GM06990 (cell line): ENCODE measurements at regions not wholly inside any gene's neighbourhood (a gene's known extent, or its start where the extent isn't known, plus 50 kb on each side); places are given as distances from the start of the nearest gene placed in this dataset.

Source experiments
- DNase-seq: peaks from one replicate; pipeline ENCODE4 v3.0.0-alpha.2; 2011; ENCODE audit not compliant: insufficient read length; ENCODE audit errors: extremely low read depth
- H3K27me3 ChIP-seq: replicated peaks from 2 replicates; pipeline ENCODE4 v1.6.0; 2011; ENCODE audit warnings: low read length; ENCODE audit not compliant: control insufficient read depth, insufficient read depth
- H3K36me3 ChIP-seq: 2 replicates; pipeline ENCODE4 v1.5.1; 2011; ENCODE audit warnings: low read length; ENCODE audit not compliant: control insufficient read depth, insufficient read depth
- H3K4me3 ChIP-seq: replicated peaks from 2 replicates; pipeline ENCODE4 v1.5.1; 2011; ENCODE audit warnings: low read depth, mild to moderate bottlenecking, control low read depth, low read length
- TF ChIP-seq, protein P1 (sequence below): IDR thresholded peaks from 2 replicates; pipeline ENCODE4 v1.5.1; 2011; ENCODE audit warnings: low read length, control low read depth, mild to moderate bottlenecking, inconsistent platforms; ENCODE audit not compliant: insufficient read depth, poor library complexity, severe bottlenecking

DNA sequence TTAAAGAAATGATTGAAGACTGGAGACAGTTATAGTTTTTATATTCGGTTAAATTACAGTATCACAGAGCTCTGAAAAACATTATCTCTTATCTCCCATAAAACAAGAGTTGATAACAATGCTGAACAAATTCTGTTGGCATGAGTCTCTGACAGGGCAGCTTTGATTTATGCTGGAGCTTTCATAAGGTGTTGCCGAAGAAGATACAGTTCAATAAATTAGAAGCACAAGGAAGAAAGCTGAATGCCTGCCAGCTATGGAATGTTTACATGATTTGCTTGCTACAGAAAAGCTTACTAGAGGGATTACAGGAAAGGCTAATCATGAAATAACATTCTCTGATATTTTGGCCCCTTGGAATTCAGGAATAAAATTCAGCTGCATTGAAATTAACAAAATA lies 431.9 kb upstream of the GJE1 start:
- H3K36me3 ChIP-seq: no peaks in the 10 kb centered on the region
- TF ChIP-seq, protein P1, sequence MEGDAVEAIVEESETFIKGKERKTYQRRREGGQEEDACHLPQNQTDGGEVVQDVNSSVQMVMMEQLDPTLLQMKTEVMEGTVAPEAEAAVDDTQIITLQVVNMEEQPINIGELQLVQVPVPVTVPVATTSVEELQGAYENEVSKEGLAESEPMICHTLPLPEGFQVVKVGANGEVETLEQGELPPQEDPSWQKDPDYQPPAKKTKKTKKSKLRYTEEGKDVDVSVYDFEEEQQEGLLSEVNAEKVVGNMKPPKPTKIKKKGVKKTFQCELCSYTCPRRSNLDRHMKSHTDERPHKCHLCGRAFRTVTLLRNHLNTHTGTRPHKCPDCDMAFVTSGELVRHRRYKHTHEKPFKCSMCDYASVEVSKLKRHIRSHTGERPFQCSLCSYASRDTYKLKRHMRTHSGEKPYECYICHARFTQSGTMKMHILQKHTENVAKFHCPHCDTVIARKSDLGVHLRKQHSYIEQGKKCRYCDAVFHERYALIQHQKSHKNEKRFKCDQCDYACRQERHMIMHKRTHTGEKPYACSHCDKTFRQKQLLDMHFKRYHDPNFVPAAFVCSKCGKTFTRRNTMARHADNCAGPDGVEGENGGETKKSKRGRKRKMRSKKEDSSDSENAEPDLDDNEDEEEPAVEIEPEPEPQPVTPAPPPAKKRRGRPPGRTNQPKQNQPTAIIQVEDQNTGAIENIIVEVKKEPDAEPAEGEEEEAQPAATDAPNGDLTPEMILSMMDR: no peak
- H3K27me3 ChIP-seq: no peaks in the 10 kb centered on the region
- no peak overlapping the region for H3K4me3 ChIP-seq
- no peak for DNase-seq

DNA sequence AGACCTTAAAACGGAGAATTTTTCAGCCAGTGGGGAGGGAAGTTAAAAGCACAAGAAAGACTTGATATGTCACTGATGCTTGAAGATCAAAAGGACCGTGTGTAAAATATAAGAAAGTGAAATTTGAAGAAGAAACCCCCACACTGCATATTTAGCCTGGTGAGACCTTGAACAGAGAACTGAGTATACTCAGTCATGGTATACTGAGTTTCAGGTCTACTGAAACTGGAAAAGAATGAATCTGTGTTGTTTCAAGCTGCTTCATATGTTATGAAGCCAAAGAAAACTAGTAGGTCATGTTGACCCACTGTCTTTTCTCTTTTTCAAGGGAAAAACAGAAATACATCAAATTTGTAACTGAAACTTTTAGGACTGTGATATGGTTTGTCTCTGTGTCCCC lies 443.8 kb upstream of the GJE1 start:
- H3K4me3 ChIP-seq: no peak overlapping the region
- TF ChIP-seq, protein P1: no peak
- no peaks in the 10 kb centered on the region for H3K36me3 ChIP-seq
- no peaks in the 10 kb centered on the region for H3K27me3 ChIP-seq
- no peak for DNase-seq

- Histone ChIP-seq H3K27me3 (no peaks in the 10 kb centered on the region), H3K4me3 (no peak overlapping the region), H3K36me3 (no peaks in the 10 kb centered on the region)
- TF ChIP-seq, protein P1: no peak
- no peak for DNase-seq
These were observed 447.3 kb upstream of the GJE1 start for GRCh38 chr6:141685416-141685815.

DNA sequence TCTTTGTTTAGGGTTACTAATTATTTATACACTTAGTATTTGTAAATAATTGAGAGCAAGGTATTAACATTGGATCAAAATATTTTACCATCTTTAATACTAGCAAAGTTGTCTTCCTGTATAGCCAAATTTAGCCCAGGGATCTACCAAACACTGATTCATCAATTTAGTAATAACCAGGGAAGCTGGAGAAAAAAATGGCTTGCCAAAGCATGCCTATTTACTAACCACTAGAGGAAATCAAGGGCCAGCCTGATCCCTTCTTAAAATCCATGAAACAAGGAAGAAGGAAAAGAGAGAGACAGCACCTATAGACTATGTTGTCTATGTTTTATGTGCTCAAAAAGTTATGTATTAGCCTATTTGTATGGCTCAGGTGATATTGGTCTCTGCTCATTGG lies 450.3 kb upstream of the GJE1 start:
- Histone ChIP-seq H3K27me3 (no peaks in the 10 kb centered on the region), H3K4me3 (no peak overlapping the region), H3K36me3 (no peaks in the 10 kb centered on the region)
- no peak for DNase-seq
- TF ChIP-seq, protein P1: no peak

GRCh38 chr6:141677598-141678211 lies 455.0 kb upstream of the GJE1 start:
- H3K27me3 ChIP-seq: no peaks in the 10 kb centered on the region
- H3K4me3 ChIP-seq: no peak overlapping the region
- TF ChIP-seq, protein P1: peak; percentile 62
- no peaks in the 10 kb centered on the region for H3K36me3 ChIP-seq
- DNase-seq: no peak

GRCh38 chr6:141675957-141676356 lies 456.8 kb upstream of the GJE1 start:
- TF ChIP-seq, protein P1: no peak
- DNase-seq: no peak
- Histone ChIP-seq H3K36me3 (no peaks in the 10 kb centered on the region), H3K27me3 (no peaks in the 10 kb centered on the region), H3K4me3 (no peak overlapping the region)
